C1 segment of cervical spinal cord (tissue), 14 donors: ENCODE measurements at regions not wholly inside any gene's neighbourhood (a gene's known extent, or its start where the extent isn't known, plus 50 kb on each side); places are given as distances from the start of the nearest gene placed in this dataset.

Source experiments
- DNase-seq, 14 donors: peaks; one replicate each; lab custom pipeline; 2025; lab: John Stamatoyannopoulos, UW

DNA sequence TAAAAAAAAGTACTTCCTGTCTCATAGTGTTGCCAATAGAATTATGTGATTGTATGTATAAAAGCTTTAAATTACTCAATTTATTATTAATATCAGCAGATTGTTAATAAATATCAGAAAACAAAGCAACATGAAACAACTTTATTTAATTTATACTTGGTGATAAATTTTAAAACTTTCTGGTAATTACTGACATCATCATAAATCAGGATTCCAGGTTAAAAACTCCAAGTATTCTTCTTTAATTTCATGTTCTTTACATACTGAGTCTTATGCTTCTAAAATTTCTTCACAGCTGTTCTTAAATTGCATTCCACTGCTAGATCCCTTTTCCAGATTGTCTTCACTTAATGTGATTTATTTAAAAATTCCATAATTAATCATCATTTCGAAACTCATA is 1224.5 kb downstream of the PCDH18 start:
- DNase-seq: no peak

DNA sequence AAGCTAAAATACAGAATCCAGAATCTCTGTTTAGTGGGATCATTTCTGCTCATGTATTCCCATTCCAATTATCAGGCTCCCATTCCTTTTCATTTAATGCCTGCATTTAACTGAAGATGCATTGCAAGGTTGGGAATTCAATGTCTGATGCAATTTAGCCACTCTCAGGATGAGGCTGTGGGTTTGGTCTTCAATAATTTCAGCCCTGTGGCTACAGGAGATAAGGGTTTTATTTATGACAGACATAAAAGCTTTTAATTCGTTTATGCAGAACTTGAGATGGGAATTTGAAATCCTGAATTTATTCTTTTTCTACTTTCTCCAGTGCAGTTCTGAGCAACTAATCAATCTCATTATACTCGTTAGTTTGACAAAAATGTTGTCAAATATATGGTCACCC is 1225.9 kb downstream of the PCDH18 start:
- no peak for DNase-seq

GRCh38 chr4:136302566-136302965 is 1229.7 kb downstream of the PCDH18 start:
- no peak for DNase-seq

DNA sequence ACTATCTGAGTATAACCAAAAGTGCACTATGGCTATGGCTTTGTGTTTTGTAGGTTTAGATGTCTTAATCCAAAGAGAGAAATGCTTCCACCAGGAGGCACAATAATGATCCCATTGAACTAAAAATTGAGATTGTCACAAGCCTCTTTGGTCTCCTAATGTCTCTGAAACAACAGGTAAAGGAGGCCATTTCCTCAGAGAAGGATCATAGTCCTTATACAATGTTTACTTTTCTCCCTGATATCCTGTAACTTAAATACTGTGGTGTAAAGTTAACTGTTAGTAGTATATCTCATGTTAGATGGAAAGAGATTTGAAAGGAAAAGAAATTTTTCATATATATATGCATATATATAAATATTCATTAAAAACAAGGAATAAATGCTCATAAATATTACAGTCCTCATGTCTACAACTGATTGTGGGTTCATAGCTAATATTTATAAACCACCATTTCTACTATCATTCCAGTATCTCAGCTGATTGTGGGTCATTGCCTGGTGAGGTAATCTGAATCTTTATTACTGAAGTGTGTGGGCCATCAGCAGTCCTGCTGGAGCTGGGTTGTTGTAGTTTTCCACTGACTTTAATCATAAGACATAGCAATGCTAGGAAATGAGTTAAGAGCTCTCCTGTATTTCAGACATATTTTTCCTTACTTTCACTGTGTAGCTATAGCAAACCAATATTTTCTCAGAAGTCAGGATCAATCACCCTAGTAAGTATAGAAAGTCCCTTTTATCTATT is 1230.4 kb downstream of the PCDH18 start:
- no peak for DNase-seq

GRCh38 chr4:136283977-136284376 is 1248.3 kb downstream of the PCDH18 start:
- no peak for DNase-seq

DNA sequence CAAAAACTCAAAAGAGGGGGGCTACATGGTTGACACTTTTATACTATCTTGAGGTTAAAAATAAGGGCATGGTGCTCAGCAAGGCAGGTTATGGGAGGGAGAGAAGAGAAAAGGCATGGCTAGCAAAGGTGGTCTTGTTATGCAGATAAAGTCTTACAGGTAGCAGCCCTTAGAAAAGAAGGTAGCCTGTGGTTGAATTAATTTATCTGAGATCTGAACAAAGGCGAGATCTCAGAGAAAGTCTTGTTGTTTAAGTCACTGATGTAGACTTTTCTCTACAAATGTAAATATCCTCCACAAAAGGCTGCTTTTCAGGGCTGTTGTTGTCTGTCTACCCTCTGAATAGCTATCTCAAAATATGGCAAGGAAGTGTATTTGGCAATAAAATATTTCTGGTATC is 1250.4 kb downstream of the PCDH18 start:
- no peak for DNase-seq

DNA sequence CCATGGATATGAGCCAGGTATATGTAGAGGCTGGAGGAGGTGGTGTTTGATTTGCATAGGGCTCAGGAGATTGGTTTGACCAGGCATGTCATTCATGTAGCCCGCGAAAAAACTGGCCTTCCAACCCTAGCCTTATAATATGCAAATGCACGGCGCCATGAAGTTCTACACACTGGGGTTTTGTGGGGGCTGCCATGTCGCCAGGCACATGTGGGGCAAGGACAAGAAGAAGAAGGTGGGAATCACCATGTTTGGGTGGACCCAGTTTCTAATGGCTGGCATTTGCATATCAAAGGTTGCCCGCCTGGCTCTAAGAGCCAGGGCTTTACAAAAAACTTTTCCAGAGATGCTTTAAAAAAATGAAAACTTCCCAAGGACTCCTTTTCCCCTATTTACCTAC is 1251.0 kb downstream of the PCDH18 start:
- no peak for DNase-seq

GRCh38 chr4:136277741-136278140 is 1254.6 kb downstream of the PCDH18 start:
- no peak for DNase-seq

GRCh38 chr4:136246876-136247275 is 1285.4 kb downstream of the PCDH18 start:
- DNase-seq: no peak

GRCh38 chr4:136241221-136241986 is 1290.9 kb downstream of the PCDH18 start:
- DNase-seq: no peak

DNA sequence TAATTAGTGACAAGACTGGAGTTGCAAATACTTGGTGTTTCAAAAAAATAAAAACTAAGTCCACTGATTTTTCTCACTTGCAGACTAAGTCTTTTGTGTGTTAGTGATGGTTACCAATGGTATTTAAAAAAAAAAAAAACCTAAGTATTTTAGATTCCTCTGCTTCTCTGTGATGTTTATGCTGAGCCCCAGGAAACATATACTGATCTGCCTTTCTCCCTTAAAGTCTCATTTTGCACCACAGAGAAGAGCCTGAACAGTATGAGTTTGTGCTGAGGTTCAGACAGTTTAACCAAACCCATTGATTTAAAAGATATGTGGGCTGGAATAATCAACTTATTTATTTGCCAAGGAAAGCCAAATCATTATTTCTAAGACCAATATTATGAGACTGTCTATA is 1305.0 kb downstream of the PCDH18 start:
- DNase-seq: no peak

GRCh38 chr4:136219592-136220125 is 1312.6 kb downstream of the PCDH18 start:
- DNase-seq: no peak

GRCh38 chr4:136203199-136203598 is 1329.1 kb downstream of the PCDH18 start:
- DNase-seq: no peak

DNA sequence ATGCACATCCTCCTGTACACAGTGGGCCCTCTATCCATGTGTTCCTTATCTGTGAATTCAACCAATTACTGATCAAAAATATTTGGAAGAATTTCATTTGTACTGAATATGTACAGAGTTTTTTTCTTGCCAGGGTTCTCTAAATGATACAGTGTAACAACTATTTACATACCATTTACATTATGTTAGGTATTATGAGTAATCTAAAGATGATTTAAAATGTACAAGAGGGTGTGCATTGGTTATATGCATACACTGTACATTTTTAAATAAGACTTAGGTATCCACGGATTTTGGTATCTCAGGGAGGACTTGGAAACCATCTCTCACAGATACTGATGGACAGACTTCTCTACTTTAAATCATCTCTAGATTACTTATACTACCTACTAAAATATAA is 1333.9 kb downstream of the PCDH18 start:
- DNase-seq: no peak

DNA sequence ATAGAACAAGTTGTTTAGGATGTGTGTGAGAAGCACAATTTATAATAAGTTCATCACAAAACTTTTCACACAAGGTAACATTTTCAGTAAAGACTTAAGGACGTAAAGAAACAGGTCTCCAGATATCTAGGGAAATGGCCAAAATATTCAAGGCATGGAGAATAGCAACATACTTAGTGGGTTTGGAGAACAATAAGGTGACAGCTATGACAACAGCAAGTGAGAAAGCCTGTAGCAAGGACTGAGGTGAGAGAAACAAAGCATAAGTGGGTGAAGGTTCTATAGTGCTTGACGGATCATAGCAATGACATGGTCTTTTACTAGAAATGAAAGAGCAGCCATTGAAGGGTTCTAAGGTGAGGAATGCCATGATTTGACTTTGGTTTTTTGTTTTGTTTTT is 1337.3 kb downstream of the PCDH18 start:
- DNase-seq: no peak

DNA sequence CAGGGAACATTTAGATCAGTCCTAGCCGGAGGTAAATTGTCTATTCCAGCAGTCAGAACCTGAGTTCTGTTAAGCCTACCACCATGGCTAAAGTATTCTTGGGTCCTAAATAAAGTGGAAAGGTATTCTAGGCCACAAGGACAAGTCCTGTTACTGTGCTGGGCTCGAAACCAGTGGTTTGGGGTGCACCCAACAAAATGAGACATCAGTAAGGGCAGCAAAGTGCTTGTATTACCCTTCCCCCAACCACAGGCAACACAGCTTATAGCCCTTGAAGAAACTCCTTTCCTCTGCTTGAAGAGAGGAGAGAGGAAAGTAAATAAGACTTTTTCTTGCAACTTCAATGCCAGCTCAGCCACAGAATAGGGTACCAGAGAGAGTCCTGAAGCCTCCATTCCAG is 1345.6 kb downstream of the PCDH18 start:
- no peak for DNase-seq

DNA sequence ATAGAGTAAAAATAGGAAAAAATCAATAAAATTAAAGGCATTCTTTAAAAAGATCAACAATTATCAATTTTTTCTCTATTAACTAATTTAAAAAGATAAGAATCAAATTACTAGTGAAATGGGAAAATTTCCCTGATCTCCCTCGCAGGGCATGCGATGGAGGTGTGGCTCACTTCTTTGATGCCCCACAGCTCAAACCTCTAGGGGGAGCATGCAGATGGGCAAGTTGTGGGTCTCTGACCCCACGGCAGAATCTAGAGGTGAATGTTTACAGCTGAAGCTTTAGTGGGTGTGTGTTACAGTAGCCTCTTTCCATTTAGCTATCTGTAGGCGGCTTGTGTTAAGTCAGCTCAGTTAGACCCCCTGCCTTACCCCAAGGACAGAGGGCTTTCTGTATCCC is 1348.8 kb downstream of the PCDH18 start:
- DNase-seq: no peak

DNA sequence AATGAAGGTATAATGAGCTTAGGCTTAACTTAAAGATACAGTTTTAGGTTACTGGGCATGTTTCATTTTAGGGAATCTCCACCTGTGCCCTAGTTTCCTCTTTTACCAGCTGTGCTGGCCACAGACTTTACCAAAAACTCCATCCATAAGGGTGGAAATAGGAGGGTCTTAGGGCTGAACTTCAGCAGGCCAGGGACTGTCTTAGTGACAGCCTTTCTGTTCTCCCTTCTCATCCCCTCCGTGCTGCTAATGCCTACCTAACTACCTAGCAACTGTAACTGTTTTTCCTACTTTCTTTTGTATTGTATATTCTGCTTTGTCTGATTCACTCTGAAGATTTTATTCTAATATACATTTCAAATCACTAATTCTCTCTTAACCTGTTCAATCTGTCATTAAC is 1375.3 kb downstream of the PCDH18 start:
- DNase-seq: no peak

- no peak for DNase-seq
These were observed 1382.2 kb downstream of the PCDH18 start for GRCh38 chr4:136150046-136150445.

GRCh38 chr4:136136601-136137000 is 1395.7 kb downstream of the PCDH18 start:
- DNase-seq: no peak

DNA sequence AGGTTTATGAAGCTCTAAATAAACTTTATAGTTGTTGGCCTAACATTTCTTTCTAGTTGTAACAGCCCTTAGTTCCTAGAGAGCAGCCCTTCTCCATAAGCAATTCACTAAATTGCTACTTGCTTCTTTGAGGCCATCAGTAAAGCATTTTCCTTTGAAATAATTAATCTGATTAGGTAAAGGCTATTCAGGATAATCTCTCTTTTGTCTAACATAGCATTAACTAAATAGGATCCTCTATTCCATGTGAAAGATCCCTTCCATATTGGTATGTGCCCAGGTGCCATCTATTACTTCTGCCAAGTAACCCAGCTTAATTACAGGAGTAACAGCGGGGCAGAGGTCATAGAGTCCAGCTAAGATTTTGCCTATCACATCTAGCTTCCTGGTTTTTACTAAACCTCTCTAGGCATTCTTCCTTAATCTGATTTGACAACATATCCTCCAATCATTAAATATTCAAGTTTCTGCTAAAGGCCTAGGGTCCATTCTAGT is 1408.0 kb downstream of the PCDH18 start:
- DNase-seq: no peak

DNA sequence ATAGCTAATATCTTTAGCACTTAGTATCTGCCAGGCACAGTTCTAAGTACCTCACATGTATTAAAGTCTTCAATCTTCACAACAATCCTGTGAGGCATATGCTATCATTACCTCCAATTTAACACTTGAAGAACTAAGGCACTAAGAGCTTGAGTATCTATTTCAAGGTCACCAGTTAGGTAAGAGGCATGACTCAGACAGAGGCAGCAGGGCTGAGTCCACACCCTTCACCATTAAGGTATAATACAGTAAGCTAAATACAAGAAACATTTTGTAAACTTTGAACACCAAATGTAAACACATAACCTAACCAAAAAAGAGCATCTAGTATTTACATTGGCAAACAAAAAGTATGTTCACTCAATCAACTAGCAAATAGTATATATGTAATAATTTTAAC is 1410.9 kb downstream of the PCDH18 start:
- DNase-seq: no peak

- DNase-seq: no peak
These were observed 1418.4 kb downstream of the PCDH18 start for GRCh38 chr4:136113921-136114320.
